ENCODE measurements at regions not wholly inside any gene's neighbourhood (a gene's known extent, or its start where the extent isn't known, plus 50 kb on each side); places are given as distances from the start of the nearest gene placed in this dataset.

DNA sequence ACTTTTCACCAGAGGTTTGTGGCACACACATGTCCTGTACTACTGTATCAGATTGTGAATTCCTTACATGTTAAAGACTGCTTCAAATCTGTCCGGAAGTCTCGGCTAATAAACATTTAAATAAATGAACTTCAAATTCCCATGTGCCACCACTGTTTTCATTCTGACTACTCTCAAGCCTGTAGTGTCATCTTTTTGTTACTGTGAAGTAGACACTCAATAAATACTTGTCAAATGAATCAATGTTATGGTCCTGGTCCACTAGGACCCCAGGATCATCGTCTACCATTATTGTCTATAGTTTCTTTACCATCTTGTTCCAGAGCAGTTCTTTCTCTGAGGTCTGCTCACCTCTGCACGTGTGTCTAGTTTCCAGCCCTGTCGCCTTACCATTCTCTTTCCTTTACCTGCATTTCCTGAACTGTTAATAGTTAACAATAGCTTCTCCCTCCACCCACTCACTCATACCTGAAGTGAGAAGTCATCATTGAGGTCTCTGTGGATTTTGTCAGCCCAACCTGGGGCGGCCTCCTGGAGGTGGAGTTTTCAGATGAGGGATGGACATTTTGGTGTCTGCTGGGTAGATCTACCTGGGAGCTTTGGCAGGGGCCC lies 333.0 kb downstream of the SEC14L1 start:
- peak in 1 of 2 donors; percentile 61 for DNase-seq
- TF ChIP-seq EP300 (IDR thresholded peaks at IDR 0.05) (no peak), POLR2AphosphoS5 (IDR thresholded peaks at IDR 0.05) (peak in 1 of 3 donors; percentile 31)
- Histone ChIP-seq H3K27ac (peak overlapping the region in 4 of 5 donors; percentile 70 to 89 (median 86)), H3K4me1 (peaks cover 84 to 98% (median 90%) of the 10 kb centered on the region in 4 donors), H3K36me3 (peaks cover 0 to 15% (median 5%) of the 10 kb centered on the region in 4 donors), H3K27me3 (no peaks in the 10 kb centered on the region), H3K9me3 (no peaks in the 10 kb centered on the region), H3K4me3 (no peak overlapping the region)
- intact Hi-C loops (cut with DNase I; ENCODE audit: low total_unique reads), result no loop called here
- WGBS, 5 donors, result 41 to 56% (median 47%) methylated on average over 6 of the region's 6 CpGs

DNA sequence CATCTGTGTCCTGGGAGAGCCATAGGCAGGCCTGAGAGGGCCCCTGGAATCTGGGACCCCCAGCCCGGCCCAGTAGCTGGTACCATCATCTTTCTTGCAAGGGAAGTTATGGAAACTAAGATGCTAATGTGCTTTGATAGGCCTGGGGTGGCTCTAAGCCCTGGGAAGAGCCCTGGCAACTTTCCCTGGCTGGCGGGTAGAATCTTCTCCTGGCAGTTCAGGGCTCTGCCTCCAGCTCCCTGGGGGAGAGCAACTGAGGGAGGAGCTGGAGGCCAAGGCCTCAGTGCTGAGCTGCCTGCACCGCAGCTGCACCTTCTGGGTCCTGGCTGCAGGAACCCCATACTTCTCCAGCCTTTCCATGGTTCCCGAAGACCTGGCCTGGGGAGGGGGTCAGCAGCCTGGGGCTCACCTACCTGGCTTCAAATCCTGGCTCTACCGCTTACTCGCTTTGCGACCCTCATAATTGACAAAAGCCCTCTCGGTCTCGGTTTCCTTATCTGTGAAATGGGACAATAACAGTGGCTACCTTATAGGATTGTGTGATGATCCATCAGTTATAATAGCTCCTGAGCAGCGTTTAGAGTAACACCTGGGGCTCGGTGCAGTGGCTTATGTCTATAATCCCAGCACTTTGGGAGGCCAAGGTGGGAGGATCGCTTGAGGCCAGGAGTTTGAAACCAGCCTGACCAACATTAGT lies 333.7 kb downstream of the SEC14L1 start:
- H3K27me3 ChIP-seq, result no peaks in the 10 kb centered on the region
- H3K4me1 ChIP-seq, result peaks cover 89 to 100% (median 94%) of the 10 kb centered on the region in 4 donors
- DNase-seq, result peak in 1 of 2 donors; percentile 57
- no peaks in the 10 kb centered on the region for H3K9me3 ChIP-seq
- peak overlapping the region in 4 of 5 donors; percentile 74 to 89 (median 86) for H3K27ac ChIP-seq
- TF ChIP-seq, protein P1, sequence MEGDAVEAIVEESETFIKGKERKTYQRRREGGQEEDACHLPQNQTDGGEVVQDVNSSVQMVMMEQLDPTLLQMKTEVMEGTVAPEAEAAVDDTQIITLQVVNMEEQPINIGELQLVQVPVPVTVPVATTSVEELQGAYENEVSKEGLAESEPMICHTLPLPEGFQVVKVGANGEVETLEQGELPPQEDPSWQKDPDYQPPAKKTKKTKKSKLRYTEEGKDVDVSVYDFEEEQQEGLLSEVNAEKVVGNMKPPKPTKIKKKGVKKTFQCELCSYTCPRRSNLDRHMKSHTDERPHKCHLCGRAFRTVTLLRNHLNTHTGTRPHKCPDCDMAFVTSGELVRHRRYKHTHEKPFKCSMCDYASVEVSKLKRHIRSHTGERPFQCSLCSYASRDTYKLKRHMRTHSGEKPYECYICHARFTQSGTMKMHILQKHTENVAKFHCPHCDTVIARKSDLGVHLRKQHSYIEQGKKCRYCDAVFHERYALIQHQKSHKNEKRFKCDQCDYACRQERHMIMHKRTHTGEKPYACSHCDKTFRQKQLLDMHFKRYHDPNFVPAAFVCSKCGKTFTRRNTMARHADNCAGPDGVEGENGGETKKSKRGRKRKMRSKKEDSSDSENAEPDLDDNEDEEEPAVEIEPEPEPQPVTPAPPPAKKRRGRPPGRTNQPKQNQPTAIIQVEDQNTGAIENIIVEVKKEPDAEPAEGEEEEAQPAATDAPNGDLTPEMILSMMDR (IDR thresholded peaks at IDR 0.05), result no peak
- TF ChIP-seq POLR2AphosphoS5 (IDR thresholded peaks at IDR 0.05) (no peak), POLR2A (IDR thresholded peaks at IDR 0.05) (no peak), EP300 (IDR thresholded peaks at IDR 0.05) (no peak)
- H3K36me3 ChIP-seq, result peaks cover 0 to 11% (median 5%) of the 10 kb centered on the region in 4 donors
- no peak overlapping the region for H3K4me3 ChIP-seq
- intact Hi-C loops (cut with DNase I; ENCODE audit: low total_unique reads), result no loop called here
- 81 to 89% (median 84%) methylated on average over 12 of the region's 12 CpGs for WGBS, 5 donors

DNA sequence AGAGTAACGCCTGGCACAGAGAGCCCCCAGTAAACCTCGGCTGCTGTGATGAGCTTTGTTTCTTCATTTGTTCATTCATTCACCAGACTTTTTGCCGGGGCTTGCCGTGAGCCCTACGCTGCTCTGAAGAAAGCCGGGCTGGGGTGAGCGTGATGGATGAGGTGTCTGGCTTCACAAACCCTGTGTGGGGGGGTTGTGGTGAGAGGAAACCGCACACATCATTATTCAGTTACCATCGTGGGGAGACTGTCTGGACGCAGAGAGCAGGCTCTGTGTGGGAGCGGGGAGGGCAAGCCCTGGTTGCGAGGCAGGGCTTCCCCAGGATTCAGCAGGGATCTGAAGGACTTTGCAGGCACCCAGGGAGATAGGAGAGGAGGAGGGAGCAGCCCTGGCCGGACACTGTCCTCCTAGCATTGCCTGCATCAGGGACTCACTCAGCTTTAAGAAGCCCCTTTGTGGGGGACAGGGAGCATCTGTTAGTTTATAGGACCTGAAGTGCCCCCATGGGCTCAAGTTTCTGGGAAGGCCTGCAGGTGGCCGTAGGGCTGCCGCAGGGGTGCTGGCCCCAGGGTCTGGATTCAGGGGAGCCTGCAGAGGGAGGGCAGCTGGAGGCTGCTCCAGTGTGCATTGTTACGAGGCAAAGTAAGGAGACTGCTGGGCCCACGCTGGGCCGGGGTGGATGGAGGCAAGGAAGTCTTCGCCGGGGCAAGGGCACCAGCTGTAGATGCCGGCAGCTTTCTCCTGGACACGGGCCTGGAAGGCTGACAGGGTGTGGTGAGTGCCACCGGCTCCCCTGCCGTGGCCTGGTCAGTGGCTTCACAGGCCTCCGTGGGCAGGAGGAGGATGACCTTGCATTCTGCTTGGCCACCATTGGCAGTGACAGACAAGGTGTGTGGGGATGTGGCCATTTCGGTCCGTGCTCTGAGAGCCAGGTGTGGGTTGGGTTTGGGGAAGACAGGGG lies 334.5 kb downstream of the SEC14L1 start:
- WGBS, 5 donors, result 62 to 73% (median 66%) methylated on average over 26 to 27 of the region's 27 CpGs
- DNase-seq, result peak in 1 of 2 donors; percentile 73
- intact Hi-C loops (cut with DNase I; ENCODE audit: low total_unique reads), result no loop called here
- Histone ChIP-seq H3K9me3 (no peaks in the 10 kb centered on the region), H3K27ac (peak overlapping the region in 4 of 5 donors; percentile 74 to 89 (median 86)), H3K36me3 (peaks cover 0 to 4% (median 1%) of the 10 kb centered on the region in 4 donors), H3K27me3 (no peaks in the 10 kb centered on the region), H3K4me1 (peaks cover 97 to 100% (median 99%) of the 10 kb centered on the region in 4 donors), H3K4me3 (no peak overlapping the region)
- no peak for TF ChIP-seq POLR2A (IDR thresholded peaks at IDR 0.05)
- TF ChIP-seq EP300 (IDR thresholded peaks at IDR 0.05), result no peak
- TF ChIP-seq, protein P1 (IDR thresholded peaks at IDR 0.05), result no peak
- no peak for TF ChIP-seq POLR2AphosphoS5 (IDR thresholded peaks at IDR 0.05)

DNA sequence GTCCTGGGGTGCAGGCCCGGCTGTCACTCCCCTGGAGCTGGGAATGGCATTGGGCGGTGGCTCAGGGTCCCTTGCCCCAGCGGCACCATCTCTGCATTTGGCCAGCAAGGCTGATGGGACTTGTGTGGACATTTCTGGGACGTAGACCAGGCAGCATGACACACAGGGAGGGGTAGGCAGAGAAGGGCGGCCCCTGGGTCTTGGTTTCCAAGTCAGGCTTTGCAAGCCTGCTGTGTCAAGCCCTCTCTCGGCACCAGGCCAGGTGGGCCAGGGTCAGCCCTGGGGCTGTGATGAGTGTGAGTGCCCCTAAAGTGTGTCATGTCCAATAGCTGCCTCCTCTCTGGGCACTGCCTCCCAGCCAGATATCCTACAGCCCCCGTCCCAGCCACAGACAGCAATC lies 335.2 kb downstream of the SEC14L1 start:
- DNase-seq, result no peak
- no peaks in the 10 kb centered on the region for H3K9me3 ChIP-seq
- peak overlapping the region in 4 of 5 donors; percentile 74 to 89 (median 86) for H3K27ac ChIP-seq
- H3K27me3 ChIP-seq, result no peaks in the 10 kb centered on the region
- H3K4me1 ChIP-seq, result peaks cover 97 to 100% (median 99%) of the 10 kb centered on the region in 4 donors
- H3K36me3 ChIP-seq, result peaks cover 0 to 1% (median under 1%) of the 10 kb centered on the region in 4 donors
- WGBS, 5 donors, result 78 to 86% (median 81%) methylated on average over 4 to 7 of the region's 7 CpGs
- intact Hi-C loops (cut with DNase I; ENCODE audit: low total_unique reads), result no loop called here
- H3K4me3 ChIP-seq, result no peak overlapping the region
- no peak for TF ChIP-seq POLR2AphosphoS5 (IDR thresholded peaks at IDR 0.05)
- TF ChIP-seq EP300 (IDR thresholded peaks at IDR 0.05), result no peak
- TF ChIP-seq, protein P1 (IDR thresholded peaks at IDR 0.05), result no peak
- no peak for TF ChIP-seq POLR2A (IDR thresholded peaks at IDR 0.05)

All from stomach (tissue), 8 donors.